Upper lobe of left lung (tissue), 4 donors: ENCODE measurements at regions not wholly inside any gene's neighbourhood (a gene's known extent, or its start where the extent isn't known, plus 50 kb on each side); places are given as distances from the start of the nearest gene placed in this dataset.

Experiments
- EP300 ChIP-seq, 4 donors: sonication (generic); formaldehyde crosslinking; IDR thresholded peaks; one replicate each; pipeline ENCODE4 v1.5.1; 2017; ENCODE audit warnings: antibody characterized with exemption in 4 of 4, control low read depth in 2 of 4
- POLR2A ChIP-seq, 4 donors: fragments of 450-650 bp; IDR thresholded peaks; one replicate each; pipeline ENCODE4 v1.5.1; 2016 to 2017; ENCODE audit warnings: antibody characterized with exemption in 4 of 4, mild to moderate bottlenecking in 2 of 4
- POLR2AphosphoS5 ChIP-seq, 2 donors: sonication (generic); formaldehyde crosslinking; IDR thresholded peaks; one replicate each; pipeline ENCODE4 v1.5.1; 2017; ENCODE audit warnings: antibody characterized with exemption in 2 of 2
- TF ChIP-seq, protein P1 (sequence below), 6 experiments: fragments of 450-650 bp in 4 of 6; fragments of 200-600 bp in 2 of 6; sonication (generic) in 2 of 6; IDR thresholded peaks; one replicate each; pipeline ENCODE4 v1.5.1; 2016 to 2019; ENCODE audit warnings: antibody characterized with exemption in 6 of 6

DNA sequence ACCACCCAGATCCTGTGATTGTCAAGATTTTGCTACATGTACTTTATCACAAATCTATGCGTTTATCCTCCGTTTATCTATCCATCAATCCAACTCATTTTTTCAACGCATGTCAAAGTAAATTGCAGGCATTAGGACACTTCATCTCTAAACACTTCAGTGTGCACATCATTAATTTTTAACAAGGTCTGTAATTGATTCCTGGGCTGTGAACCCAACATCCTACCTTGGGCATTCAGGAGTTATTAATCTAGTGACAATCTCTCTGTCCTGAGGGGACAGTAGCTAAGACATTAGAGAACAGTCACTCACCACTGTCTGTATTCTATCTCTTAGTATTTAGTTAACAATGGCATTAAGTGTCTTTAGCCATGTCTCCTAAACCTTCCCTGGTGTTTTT lies 264.7 kb downstream of the SOX9 start:
- TF ChIP-seq, protein P1, sequence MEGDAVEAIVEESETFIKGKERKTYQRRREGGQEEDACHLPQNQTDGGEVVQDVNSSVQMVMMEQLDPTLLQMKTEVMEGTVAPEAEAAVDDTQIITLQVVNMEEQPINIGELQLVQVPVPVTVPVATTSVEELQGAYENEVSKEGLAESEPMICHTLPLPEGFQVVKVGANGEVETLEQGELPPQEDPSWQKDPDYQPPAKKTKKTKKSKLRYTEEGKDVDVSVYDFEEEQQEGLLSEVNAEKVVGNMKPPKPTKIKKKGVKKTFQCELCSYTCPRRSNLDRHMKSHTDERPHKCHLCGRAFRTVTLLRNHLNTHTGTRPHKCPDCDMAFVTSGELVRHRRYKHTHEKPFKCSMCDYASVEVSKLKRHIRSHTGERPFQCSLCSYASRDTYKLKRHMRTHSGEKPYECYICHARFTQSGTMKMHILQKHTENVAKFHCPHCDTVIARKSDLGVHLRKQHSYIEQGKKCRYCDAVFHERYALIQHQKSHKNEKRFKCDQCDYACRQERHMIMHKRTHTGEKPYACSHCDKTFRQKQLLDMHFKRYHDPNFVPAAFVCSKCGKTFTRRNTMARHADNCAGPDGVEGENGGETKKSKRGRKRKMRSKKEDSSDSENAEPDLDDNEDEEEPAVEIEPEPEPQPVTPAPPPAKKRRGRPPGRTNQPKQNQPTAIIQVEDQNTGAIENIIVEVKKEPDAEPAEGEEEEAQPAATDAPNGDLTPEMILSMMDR (IDR thresholded peaks at IDR 0.05) = no peak
- TF ChIP-seq POLR2AphosphoS5 (IDR thresholded peaks at IDR 0.05) (no peak), EP300 (IDR thresholded peaks at IDR 0.05) (no peak), POLR2A (IDR thresholded peaks at IDR 0.05) (no peak)
